B cell (primary cell): ENCODE measurements at regions not wholly inside any gene's neighbourhood (a gene's known extent, or its start where the extent isn't known, plus 50 kb on each side); places are given as distances from the start of the nearest gene placed in this dataset.

Experiments used
- ATAC-seq: fragments of 200-7000 bp; cut with Tn5 transposase; one replicate; pipeline ENCODE4 v1.10.0; 2021; ENCODE audit warnings: low read depth, mild to moderate bottlenecking, moderate number of reproducible peaks, moderate library complexity
- CTCF ChIA-PET: fragments of 350-600 bp; sonication (Branson Sonifier 250); formaldehyde crosslinking; loops from one replicate; lab custom pipeline; 2021; ENCODE audit warnings: antibody characterized with exemption, inconsistent platforms; lab: Charles Lee
- POLR2A ChIA-PET: fragments of 350-600 bp; sonication (Branson Sonifier 250); formaldehyde crosslinking; loops from one replicate; lab custom pipeline; 2021; ENCODE audit warnings: antibody characterized with exemption; lab: Charles Lee
- DNase-seq: peaks from one replicate; pipeline ENCODE4 v3.0.0; 2013
- H2AFZ ChIP-seq: 2 replicates; pipeline ENCODE4 v1.6.1; 2012; ENCODE audit warnings: mild to moderate bottlenecking, low read depth, low read length; ENCODE audit not compliant: insufficient read depth, poor library complexity, severe bottlenecking
- H3K27ac ChIP-seq, 2 donors: 1 replicate in 1 of 2; 2 replicates in 1 of 2; pipeline ENCODE4 v1.5.1; 2012 to 2013; ENCODE audit warnings: low read length in 2 of 2, mild to moderate bottlenecking in 2 of 2, moderate library complexity in 1 of 2
- H3K27me3 ChIP-seq, 4 experiments: fragments of 200-600 bp in 1 of 4; sonication (generic) in 1 of 4; replicated peaks in 1 of 4; 1 replicate in 2 of 4; 2 replicates in 2 of 4; pipeline versions ENCODE4 v1.6.1 to v1.7.0; 2013 to 2016; ENCODE audit warnings: low read length in 3 of 4, mild to moderate bottlenecking in 2 of 4, mixed read lengths in 1 of 4, moderate library complexity in 1 of 4; ENCODE audit not compliant: insufficient read depth in 4 of 4, control insufficient read depth in 3 of 4; ENCODE audit errors: control extremely low read depth in 1 of 4
- H3K36me3 ChIP-seq, 2 experiments: replicated peaks in 1 of 2; 1 replicate in 1 of 2; 2 replicates in 1 of 2; pipeline versions ENCODE4 v1.6.1 to v1.7.1; 2013; ENCODE audit warnings: low read length in 1 of 2; ENCODE audit not compliant: insufficient read depth in 2 of 2, control insufficient read depth in 1 of 2; ENCODE audit errors: control extremely low read depth in 1 of 2, extremely low read depth in 1 of 2
- H3K4me1 ChIP-seq, 2 donors: fragments of 200-600 bp in 1 of 2; sonication (generic) in 1 of 2; 1 replicate in 1 of 2; 2 replicates in 1 of 2; pipeline versions ENCODE4 v1.5.1 to v1.6.1; 2013 to 2017; ENCODE audit warnings: low read length in 2 of 2; ENCODE audit not compliant: control insufficient read depth in 2 of 2, insufficient read depth in 2 of 2
- H3K4me2 ChIP-seq: replicated peaks from 2 replicates; pipeline ENCODE3; 2012; ENCODE audit warnings: mild to moderate bottlenecking, low read depth, low read length; ENCODE audit not compliant: poor library complexity, severe bottlenecking
- H3K4me3 ChIP-seq, 5 experiments: fragments of 200-600 bp in 1 of 5; sonication (generic) in 1 of 5; 1 replicate in 3 of 5; 2 replicates in 2 of 5; pipeline versions ENCODE4 v1.5.1 to v1.7.0; 2011 to 2016; ENCODE audit warnings: low read length in 4 of 5, mild to moderate bottlenecking in 4 of 5, low read depth in 2 of 5, control low read depth in 1 of 5, moderate library complexity in 1 of 5; ENCODE audit not compliant: insufficient read depth in 1 of 5; ENCODE audit errors: control extremely low read depth in 1 of 5, extremely low read depth in 1 of 5
- H3K79me2 ChIP-seq: fragments of 200-600 bp; sonication (generic); one replicate; pipeline ENCODE4 v1.6.0; 2016; ENCODE audit warnings: low read length; ENCODE audit not compliant: control insufficient read depth, insufficient read depth
- H3K9ac ChIP-seq: fragments of 200-600 bp; sonication (generic); 2 replicates; pipeline ENCODE4 v1.6.1; 2017; ENCODE audit warnings: mild to moderate bottlenecking, low read length, moderate library complexity
- H3K9me3 ChIP-seq, 3 donors: one replicate each; pipeline versions ENCODE4 v1.6.1 to v1.7.1; 2013; ENCODE audit warnings: low read length in 2 of 3; ENCODE audit not compliant: control insufficient read depth in 2 of 3, insufficient read depth in 1 of 3; ENCODE audit errors: control extremely low read depth in 1 of 3
- H4K20me1 ChIP-seq: 2 replicates; pipeline ENCODE4 v1.6.0; 2012; ENCODE audit warnings: mild to moderate bottlenecking, low read length; ENCODE audit not compliant: insufficient read depth, control insufficient read depth, poor library complexity, severe bottlenecking
- H3K27ac Mint-ChIP-seq: one replicate; pipeline ENCODE4 v1.8.0; 2021; ENCODE audit warnings: mixed read lengths
- H3K27me3 Mint-ChIP-seq: one replicate; pipeline ENCODE4 v1.8.0; 2021; ENCODE audit warnings: mixed read lengths
- H3K4me1 Mint-ChIP-seq: one replicate; pipeline ENCODE4 v1.8.0; 2021; ENCODE audit warnings: mixed read lengths
- H3K4me3 Mint-ChIP-seq: one replicate; pipeline ENCODE4 v1.8.0; 2021; ENCODE audit warnings: mixed read lengths
- H3K9me3 Mint-ChIP-seq: one replicate; pipeline ENCODE4 v1.8.0; 2022; ENCODE audit warnings: mixed read lengths; ENCODE audit not compliant: insufficient read depth
- CTCF ChIP-seq: fragments of 200-600 bp; IDR thresholded peaks from one replicate; pipeline ENCODE4 v1.8.0; 2022; ENCODE audit warnings: antibody characterized with exemption, mild to moderate bottlenecking
- EZH2 ChIP-seq: IDR thresholded peaks from 2 replicates; pipeline ENCODE4 v1.6.1; 2012; ENCODE audit warnings: borderline replicate concordance, low read depth, mild to moderate bottlenecking, moderate library complexity, low read length; ENCODE audit not compliant: insufficient read depth, poor library complexity, severe bottlenecking
- WGBS: methylation state at CpG from one replicate; pipeline ENCODE4 v1.1.5; 2013; ENCODE audit warnings: missing lambda C conversion rate; ENCODE audit not compliant: insufficient coverage; 5-methylcytosine and 5-hydroxymethylcytosine counted together
- intact Hi-C: fragments of 100-400 bp; cut with micrococcal nuclease; formaldehyde crosslinking; loops from one replicate; pipeline ENCODE4 v1.10.0; 2022

DNA sequence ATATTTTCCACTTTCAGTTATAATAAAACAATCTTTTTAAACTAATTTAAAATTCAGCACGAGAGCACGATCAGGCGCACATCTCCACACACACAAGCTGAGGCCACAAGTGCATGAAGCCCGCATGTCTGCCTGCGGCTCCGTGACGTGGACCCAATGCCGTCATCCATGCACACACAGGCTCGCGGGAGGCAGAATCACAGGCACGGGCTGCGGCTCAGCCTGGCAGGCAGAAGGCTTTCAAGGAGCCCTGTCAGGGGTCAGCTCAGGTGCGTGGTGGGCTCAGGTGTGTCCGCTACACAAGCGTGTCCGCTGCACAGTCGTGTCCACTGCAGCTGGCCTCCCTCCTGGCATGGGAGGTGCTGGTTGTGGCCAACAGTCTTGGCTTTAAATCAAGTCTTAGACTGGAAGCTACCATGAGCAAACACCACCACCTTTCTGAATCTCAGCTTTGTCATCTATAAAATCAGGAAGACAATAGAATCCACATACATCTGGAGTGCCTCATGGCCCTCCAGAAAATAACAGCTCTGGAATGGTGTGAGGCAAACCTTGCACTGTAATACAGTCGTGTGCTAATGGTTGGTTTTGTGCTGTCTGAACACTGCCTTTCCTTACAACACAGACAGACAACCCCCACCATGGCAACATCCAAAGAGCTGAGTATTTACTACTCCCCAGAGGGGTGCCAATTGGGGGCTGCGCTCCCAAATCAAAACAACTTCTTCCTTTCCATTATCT is 210.1 kb downstream of the NDUFA10 start:
- H3K4me1 Mint-ChIP-seq = no peaks in the 10 kb centered on the region
- no peaks in the 10 kb centered on the region for H4K20me1 ChIP-seq
- TF ChIP-seq EZH2 = no peak
- TF ChIP-seq CTCF = no peak
- ChIA-PET POLR2A (no interaction called here), CTCF (no interaction called here)
- no peak overlapping the region for H3K4me2 ChIP-seq
- no peak overlapping the region for H3K4me3 ChIP-seq
- no peak overlapping the region for H3K27ac Mint-ChIP-seq
- H3K9ac ChIP-seq = no peak overlapping the region
- intact Hi-C loops = no loop called here
- no peaks in the 10 kb centered on the region for H3K4me1 ChIP-seq
- ATAC-seq (no peak), DNase-seq (no peak)
- peaks cover 4% of the 10 kb centered on the region for H3K27me3 Mint-ChIP-seq
- no peaks in the 10 kb centered on the region for H3K9me3 ChIP-seq
- no peak overlapping the region for H3K27ac ChIP-seq
- H3K36me3 ChIP-seq = no peaks in the 10 kb centered on the region
- no peak overlapping the region for H2AFZ ChIP-seq
- 98% methylated on average over 18 of the region's 19 CpGs for WGBS
- H3K4me3 Mint-ChIP-seq = no peak overlapping the region
- no peaks in the 10 kb centered on the region for H3K9me3 Mint-ChIP-seq
- H3K27me3 ChIP-seq = no peaks in the 10 kb centered on the region
- H3K79me2 ChIP-seq = no peaks in the 10 kb centered on the region

DNA sequence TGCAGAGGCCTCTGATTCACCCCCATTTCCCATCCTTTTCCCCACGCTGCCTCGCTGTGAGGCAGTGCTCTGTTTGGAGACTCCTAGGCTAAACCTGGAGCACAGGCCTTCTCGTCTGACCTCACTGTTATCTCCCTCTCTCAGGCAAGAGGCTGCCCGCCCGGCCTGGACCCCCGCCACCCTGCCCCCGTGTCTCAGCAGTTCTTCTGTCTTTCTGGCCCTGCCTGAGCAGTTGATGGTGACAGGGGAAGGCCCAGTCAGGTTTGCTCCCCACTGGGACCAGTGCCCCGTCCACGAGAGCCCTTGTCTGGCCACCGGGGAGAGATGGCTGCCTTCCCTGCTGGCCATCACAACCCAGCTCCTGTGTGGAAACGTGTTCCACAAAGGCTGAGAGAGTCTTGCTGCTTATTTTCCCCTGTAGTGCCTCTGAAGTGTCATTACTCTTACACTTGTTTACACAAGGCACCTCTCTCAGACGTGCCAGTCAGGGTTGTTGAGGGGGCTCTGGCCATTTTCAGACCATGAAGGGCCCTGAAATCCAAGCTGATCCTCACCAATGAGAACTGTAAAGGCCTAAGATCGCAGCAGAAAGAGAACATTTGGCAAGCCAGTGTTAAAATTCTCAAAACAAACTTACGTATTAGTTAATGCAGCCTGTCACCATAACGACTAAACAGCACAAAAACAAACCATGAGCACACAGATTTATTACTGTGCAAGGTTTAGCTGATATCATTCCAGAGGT is 210.9 kb downstream of the NDUFA10 start:
- ChIA-PET POLR2A (no interaction called here), CTCF (no interaction called here)
- H3K9me3 ChIP-seq = no peaks in the 10 kb centered on the region
- H3K9me3 Mint-ChIP-seq = no peaks in the 10 kb centered on the region
- no peaks in the 10 kb centered on the region for H4K20me1 ChIP-seq
- no peak overlapping the region for H3K4me3 ChIP-seq
- H3K9ac ChIP-seq = no peak overlapping the region
- no peak overlapping the region for H3K4me2 ChIP-seq
- intact Hi-C loops = no loop called here
- H3K4me1 ChIP-seq = no peaks in the 10 kb centered on the region
- H3K79me2 ChIP-seq = no peaks in the 10 kb centered on the region
- no peaks in the 10 kb centered on the region for H3K36me3 ChIP-seq
- H3K27me3 ChIP-seq = no peaks in the 10 kb centered on the region
- TF ChIP-seq CTCF (no peak), EZH2 (no peak)
- H2AFZ ChIP-seq = no peak overlapping the region
- DNase-seq = no peak
- WGBS = 77% methylated on average over 15 of the region's 15 CpGs
- no peak overlapping the region for H3K27ac Mint-ChIP-seq
- no peak overlapping the region for H3K27ac ChIP-seq
- no peak for ATAC-seq
- H3K4me3 Mint-ChIP-seq = no peak overlapping the region
- peaks cover 4% of the 10 kb centered on the region for H3K27me3 Mint-ChIP-seq
- no peaks in the 10 kb centered on the region for H3K4me1 Mint-ChIP-seq
